Activated CD4-positive, alpha-beta T cell treated with anti-CD3 and anti-CD28 coated beads, Interleukin-2, amount 10 ng/mL, durations not matched to agents 7 days and 5 days (primary cell): ENCODE measurements at regions not wholly inside any gene's neighbourhood (a gene's known extent, or its start where the extent isn't known, plus 50 kb on each side); places are given as distances from the start of the nearest gene placed in this dataset.

ENCODE experiments used
- CTCF ChIA-PET: fragments of 350-600 bp; sonication (Branson Sonifier 250); formaldehyde crosslinking; loops from one replicate; lab custom pipeline; 2021; ENCODE audit warnings: antibody characterized with exemption; lab: Charles Lee
- POLR2A ChIA-PET: fragments of 350-600 bp; sonication (Branson Sonifier 250); formaldehyde crosslinking; loops from one replicate; lab custom pipeline; 2021; ENCODE audit warnings: antibody characterized with exemption; lab: Charles Lee
- DNase-seq: peaks from one replicate; pipeline ENCODE4 v3.0.0-alpha.2; 2020
- H3K27ac Mint-ChIP-seq: one replicate; pipeline ENCODE4 v1.8.0; 2021; ENCODE audit warnings: mild to moderate bottlenecking, moderate library complexity, mixed read lengths
- H3K27me3 Mint-ChIP-seq: one replicate; pipeline ENCODE4 v1.8.0; 2021; ENCODE audit warnings: mixed read lengths
- H3K36me3 Mint-ChIP-seq: one replicate; pipeline ENCODE4 v1.8.0; 2021; ENCODE audit warnings: low read depth, mixed read lengths
- H3K4me1 Mint-ChIP-seq: one replicate; pipeline ENCODE4 v1.8.0; 2021; ENCODE audit warnings: mixed read lengths
- H3K4me3 Mint-ChIP-seq: one replicate; pipeline ENCODE4 v1.8.0; 2021; ENCODE audit warnings: mild to moderate bottlenecking, moderate library complexity, mixed read lengths
- H3K9me3 Mint-ChIP-seq: one replicate; pipeline ENCODE4 v1.8.0; 2021; ENCODE audit warnings: mixed read lengths

- no peak overlapping the region for H3K27ac Mint-ChIP-seq
- no peaks in the 10 kb centered on the region for H3K9me3 Mint-ChIP-seq
- no peak for DNase-seq
- H3K27me3 Mint-ChIP-seq, result no peaks in the 10 kb centered on the region
- no peaks in the 10 kb centered on the region for H3K4me1 Mint-ChIP-seq
- no peak overlapping the region for H3K4me3 Mint-ChIP-seq
- H3K36me3 Mint-ChIP-seq, result no peaks in the 10 kb centered on the region
- CTCF ChIA-PET, result no interaction called here
- POLR2A ChIA-PET, result no interaction called here
Measured at GRCh38 chr2:126801473-126801872, 97.2 kb upstream of the TEX51 start.

DNA sequence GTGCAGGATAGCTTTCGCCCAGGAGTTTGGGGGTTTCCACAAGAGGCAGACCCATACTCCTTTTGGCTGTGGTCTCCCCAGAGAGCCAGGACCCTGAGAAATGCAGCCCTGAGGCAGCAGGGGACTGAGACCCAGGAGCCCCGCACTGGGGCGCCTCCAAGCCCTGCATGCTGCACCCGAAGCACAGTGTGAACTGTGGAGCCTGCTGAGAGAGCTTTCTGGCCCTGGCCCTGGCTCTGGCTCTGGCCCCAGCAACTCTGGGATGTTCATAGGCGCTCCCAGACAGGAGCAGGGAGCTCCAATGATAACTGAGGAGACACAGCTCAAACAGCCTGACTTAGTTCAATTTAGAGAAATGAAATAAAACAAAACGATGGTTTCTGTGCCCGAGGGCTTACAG lies 96.4 kb upstream of the TEX51 start:
- Mint-ChIP-seq H3K27me3 (no peaks in the 10 kb centered on the region), H3K9me3 (no peaks in the 10 kb centered on the region), H3K4me3 (no peak overlapping the region), H3K4me1 (no peaks in the 10 kb centered on the region), H3K27ac (no peak overlapping the region), H3K36me3 (no peaks in the 10 kb centered on the region)
- CTCF ChIA-PET, result no interaction called here
- no peak for DNase-seq
- POLR2A ChIA-PET, result no interaction called here

DNA sequence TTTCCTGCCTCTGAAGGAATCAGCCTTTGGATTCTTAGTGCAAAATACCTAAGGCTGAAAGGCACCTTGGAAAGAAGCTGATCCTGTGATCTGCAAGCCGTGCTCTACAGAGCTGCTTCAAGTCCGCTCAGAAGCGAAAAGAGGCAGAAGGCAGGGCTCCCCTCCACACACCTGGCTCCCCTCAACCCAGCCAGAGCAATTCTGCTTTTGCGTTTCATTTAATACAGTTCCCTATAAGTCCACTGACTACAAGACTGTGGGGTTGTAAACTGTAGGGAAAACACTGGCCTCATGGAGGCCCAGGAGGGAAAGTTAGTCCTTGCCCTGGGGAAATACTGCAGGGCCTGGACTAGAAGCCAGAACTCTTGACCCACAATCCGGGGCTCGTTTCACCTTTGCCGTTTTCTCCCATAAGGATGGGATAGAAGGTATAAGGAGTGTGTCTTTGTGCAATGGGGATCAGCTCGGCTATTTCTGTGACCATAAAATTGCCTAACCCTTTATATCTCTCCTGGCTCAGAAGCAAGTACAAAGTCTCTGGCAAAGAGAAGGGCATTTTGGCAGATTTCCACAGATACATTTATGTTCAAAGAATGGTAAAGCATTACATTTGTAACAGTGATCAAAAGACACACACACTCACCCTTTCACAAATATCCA lies 95.8 kb upstream of the TEX51 start:
- Mint-ChIP-seq H3K4me3 (no peak overlapping the region), H3K27ac (no peak overlapping the region), H3K36me3 (no peaks in the 10 kb centered on the region), H3K9me3 (no peaks in the 10 kb centered on the region), H3K27me3 (no peaks in the 10 kb centered on the region), H3K4me1 (no peaks in the 10 kb centered on the region)
- ChIA-PET POLR2A (no interaction called here), CTCF (no interaction called here)
- DNase-seq, result no peak

DNA sequence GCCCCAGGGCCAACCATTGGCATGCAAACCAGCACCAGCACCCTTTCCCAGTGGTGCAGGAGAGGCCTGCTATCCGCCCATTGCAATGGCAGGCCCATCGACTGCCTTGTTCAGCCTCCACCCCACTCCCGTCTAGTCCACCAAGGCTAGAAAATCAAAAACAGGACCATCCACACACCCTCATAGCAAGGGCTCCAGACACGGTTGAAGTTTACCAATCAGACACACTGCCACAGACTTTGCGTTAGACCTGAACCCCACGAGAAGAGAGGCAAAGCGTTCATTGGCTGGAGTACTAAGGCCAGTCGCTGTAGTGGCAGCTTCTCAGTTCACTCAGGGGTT lies 95.3 kb upstream of the TEX51 start:
- DNase-seq, result no peak
- Mint-ChIP-seq H3K36me3 (no peaks in the 10 kb centered on the region), H3K4me3 (no peak overlapping the region), H3K4me1 (no peaks in the 10 kb centered on the region), H3K9me3 (no peaks in the 10 kb centered on the region), H3K27ac (no peak overlapping the region), H3K27me3 (no peaks in the 10 kb centered on the region)
- CTCF ChIA-PET, result no interaction called here
- POLR2A ChIA-PET, result no interaction called here

GRCh38 chr2:126804347-126804746 lies 94.3 kb upstream of the TEX51 start:
- H3K9me3 Mint-ChIP-seq, result no peaks in the 10 kb centered on the region
- H3K27ac Mint-ChIP-seq, result no peak overlapping the region
- H3K36me3 Mint-ChIP-seq, result no peaks in the 10 kb centered on the region
- no peak overlapping the region for H3K4me3 Mint-ChIP-seq
- H3K4me1 Mint-ChIP-seq, result no peaks in the 10 kb centered on the region
- no peak for DNase-seq
- no peaks in the 10 kb centered on the region for H3K27me3 Mint-ChIP-seq
- ChIA-PET POLR2A (no interaction called here), CTCF (no interaction called here)

GRCh38 chr2:126808929-126809328 lies 89.8 kb upstream of the TEX51 start:
- H3K4me1 Mint-ChIP-seq, result no peaks in the 10 kb centered on the region
- ChIA-PET CTCF (no interaction called here), POLR2A (no interaction called here)
- no peak overlapping the region for H3K27ac Mint-ChIP-seq
- no peak overlapping the region for H3K4me3 Mint-ChIP-seq
- no peaks in the 10 kb centered on the region for H3K9me3 Mint-ChIP-seq
- H3K36me3 Mint-ChIP-seq, result no peaks in the 10 kb centered on the region
- no peak for DNase-seq
- H3K27me3 Mint-ChIP-seq, result peaks cover 11% of the 10 kb centered on the region

DNA sequence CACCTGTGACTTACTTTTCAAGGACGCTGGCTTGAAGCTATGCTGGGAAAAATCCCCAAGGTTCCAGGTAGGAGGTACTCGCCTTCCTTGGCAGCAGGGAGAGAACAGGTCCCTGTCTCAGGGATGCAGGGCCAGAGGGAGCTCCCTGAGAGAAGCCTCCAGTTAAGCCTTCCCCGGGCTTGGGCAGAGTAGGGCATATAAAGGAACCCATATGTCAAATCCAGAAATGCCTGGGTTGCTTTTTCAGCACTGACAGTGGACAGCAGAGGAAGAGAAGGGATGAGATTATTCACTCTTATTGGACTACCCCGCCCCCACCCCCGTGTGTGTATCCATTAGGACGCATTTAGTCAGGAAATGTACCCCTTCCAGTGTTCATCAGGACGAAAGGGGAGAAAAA lies 89.3 kb upstream of the TEX51 start:
- POLR2A ChIA-PET, result no interaction called here
- Mint-ChIP-seq H3K9me3 (no peaks in the 10 kb centered on the region), H3K27me3 (peaks cover 16% of the 10 kb centered on the region), H3K4me1 (no peaks in the 10 kb centered on the region), H3K27ac (no peak overlapping the region), H3K4me3 (no peak overlapping the region), H3K36me3 (no peaks in the 10 kb centered on the region)
- CTCF ChIA-PET, result no interaction called here
- no peak for DNase-seq

GRCh38 chr2:126810001-126810400 lies 88.7 kb upstream of the TEX51 start:
- Mint-ChIP-seq H3K9me3 (no peaks in the 10 kb centered on the region), H3K27me3 (peaks cover 22% of the 10 kb centered on the region), H3K4me3 (no peak overlapping the region), H3K27ac (no peak overlapping the region), H3K36me3 (no peaks in the 10 kb centered on the region), H3K4me1 (no peaks in the 10 kb centered on the region)
- CTCF ChIA-PET, result no interaction called here
- POLR2A ChIA-PET, result no interaction called here
- DNase-seq, result no peak

DNA sequence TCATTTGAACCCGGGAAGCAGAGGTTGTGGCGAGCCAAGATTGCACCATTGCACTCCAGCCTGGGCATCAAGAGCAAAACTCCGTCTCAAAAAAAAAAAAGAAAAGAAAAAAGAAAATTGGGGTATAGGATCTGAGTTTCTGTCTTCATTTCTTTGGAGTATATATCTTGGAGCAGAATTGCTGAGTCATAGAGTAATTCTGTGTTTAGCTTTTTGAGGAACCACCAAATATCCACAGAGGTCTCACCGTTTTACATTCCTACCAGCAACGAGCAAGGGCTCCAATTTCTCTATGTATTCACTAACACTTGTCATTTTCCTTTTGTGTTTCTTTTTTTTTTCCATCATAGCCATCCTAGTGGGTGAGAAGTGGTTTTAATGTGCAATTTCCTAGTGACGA lies 87.6 kb upstream of the TEX51 start:
- Mint-ChIP-seq H3K9me3 (no peaks in the 10 kb centered on the region), H3K4me1 (no peaks in the 10 kb centered on the region), H3K36me3 (no peaks in the 10 kb centered on the region), H3K4me3 (no peak overlapping the region), H3K27ac (no peak overlapping the region), H3K27me3 (peaks cover 28% of the 10 kb centered on the region)
- DNase-seq, result no peak
- CTCF ChIA-PET, result interaction anchor here (0.7 kb wide), 1 partner anchor 443 kb away, joined by 3 read pairs; no protein-coding TSS in a partner anchor
- POLR2A ChIA-PET, result no interaction called here

DNA sequence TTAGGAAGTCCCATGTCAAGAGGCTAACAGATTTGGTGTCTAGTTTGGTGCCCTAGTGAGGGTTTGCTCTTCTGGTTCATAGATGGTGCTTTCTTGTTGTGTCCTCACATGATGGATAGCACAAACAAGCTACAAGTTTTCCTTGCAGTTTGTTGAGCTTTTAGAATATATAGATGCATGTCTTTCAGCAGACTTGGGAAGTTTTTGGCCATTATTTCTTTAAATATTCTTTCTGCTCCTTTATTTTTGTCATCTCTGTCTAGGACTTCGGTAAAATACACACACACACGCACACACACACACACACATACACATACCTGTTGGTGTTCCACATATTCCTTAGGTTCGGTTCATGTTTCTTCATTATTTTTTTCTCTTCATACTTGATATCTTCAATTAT lies 81.5 kb upstream of the TEX51 start:
- Mint-ChIP-seq H3K27ac (no peak overlapping the region), H3K27me3 (peaks cover 41% of the 10 kb centered on the region), H3K4me3 (no peak overlapping the region), H3K9me3 (no peaks in the 10 kb centered on the region), H3K36me3 (no peaks in the 10 kb centered on the region), H3K4me1 (no peaks in the 10 kb centered on the region)
- DNase-seq, result no peak
- POLR2A ChIA-PET, result no interaction called here
- CTCF ChIA-PET, result no interaction called here

DNA sequence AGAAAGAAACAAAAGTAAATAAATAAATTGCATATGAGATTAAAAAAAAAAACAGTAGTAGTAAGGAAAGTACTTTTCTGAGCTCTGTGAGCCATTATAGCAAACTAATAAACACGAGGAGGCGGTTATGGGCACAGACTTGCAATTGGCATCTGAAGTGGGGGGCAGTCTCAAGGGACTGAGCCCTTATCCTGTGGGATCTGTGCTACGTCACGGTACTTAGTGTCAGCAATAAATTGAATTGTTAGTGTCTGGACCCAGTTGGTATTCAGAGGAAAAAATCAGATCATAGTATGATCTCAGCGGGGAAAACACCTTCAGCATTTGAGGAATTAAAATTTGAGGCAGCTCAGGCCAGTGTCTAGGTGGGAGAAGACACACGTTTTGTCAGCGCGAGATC lies 76.6 kb upstream of the TEX51 start:
- peaks cover 18% of the 10 kb centered on the region for H3K27me3 Mint-ChIP-seq
- H3K9me3 Mint-ChIP-seq, result no peaks in the 10 kb centered on the region
- no peaks in the 10 kb centered on the region for H3K4me1 Mint-ChIP-seq
- POLR2A ChIA-PET, result no interaction called here
- H3K27ac Mint-ChIP-seq, result no peak overlapping the region
- no peak overlapping the region for H3K4me3 Mint-ChIP-seq
- no peaks in the 10 kb centered on the region for H3K36me3 Mint-ChIP-seq
- CTCF ChIA-PET, result interaction anchor here (0.6 to 1.7 kb wide), 2 partner anchors 8 to 63 kb away, joined by 3 to 4 read pairs; no protein-coding TSS in a partner anchor
- no peak for DNase-seq

GRCh38 chr2:126822921-126823320 lies 75.8 kb upstream of the TEX51 start:
- no peak for DNase-seq
- Mint-ChIP-seq H3K36me3 (no peaks in the 10 kb centered on the region), H3K9me3 (no peaks in the 10 kb centered on the region), H3K4me3 (no peak overlapping the region), H3K27me3 (peaks cover 14% of the 10 kb centered on the region), H3K4me1 (no peaks in the 10 kb centered on the region), H3K27ac (no peak overlapping the region)
- ChIA-PET CTCF (no interaction called here), POLR2A (no interaction called here)

DNA sequence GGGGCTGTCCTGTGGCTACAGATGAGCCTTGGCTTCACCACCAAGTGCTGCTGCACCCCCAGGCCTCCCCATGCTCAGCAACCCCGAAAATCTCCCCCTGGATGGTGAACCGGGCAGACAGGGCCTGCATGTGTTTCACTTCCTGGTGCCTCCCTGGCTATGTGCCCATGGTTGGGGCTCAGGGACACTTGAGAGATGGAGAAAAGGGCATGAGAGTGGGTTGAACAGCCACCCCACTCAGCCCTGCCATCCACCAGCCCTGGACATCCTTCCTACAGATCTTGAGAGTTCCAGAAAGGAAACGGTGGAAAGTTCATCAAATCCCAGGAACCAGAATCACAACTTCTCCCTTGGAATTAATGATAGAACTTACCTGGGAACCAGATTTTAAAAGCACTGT lies 74.7 kb upstream of the TEX51 start:
- Mint-ChIP-seq H3K27ac (no peak overlapping the region), H3K36me3 (no peaks in the 10 kb centered on the region), H3K4me1 (no peaks in the 10 kb centered on the region), H3K27me3 (peaks cover 7% of the 10 kb centered on the region), H3K4me3 (no peak overlapping the region), H3K9me3 (no peaks in the 10 kb centered on the region)
- ChIA-PET POLR2A (no interaction called here), CTCF (no interaction called here)
- DNase-seq, result no peak

DNA sequence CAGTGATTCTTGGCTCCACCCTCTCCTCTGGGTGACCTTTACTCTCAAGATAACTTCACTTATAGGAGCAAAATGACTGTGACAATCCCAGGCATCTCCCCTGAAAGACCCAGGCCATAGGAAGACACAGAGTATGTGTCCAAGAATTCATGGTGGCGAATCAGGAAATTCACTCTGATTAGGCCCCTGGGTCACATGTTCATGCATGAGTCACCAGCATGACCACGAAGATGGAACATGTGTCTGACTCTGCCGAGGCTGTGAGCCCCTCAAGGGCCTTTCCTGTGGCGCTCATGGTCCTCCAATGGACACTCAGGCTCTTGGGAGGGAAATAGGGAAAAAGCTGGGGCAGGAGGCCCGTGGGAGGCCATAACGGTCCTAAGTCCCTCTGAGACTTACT lies 74.0 kb upstream of the TEX51 start:
- Mint-ChIP-seq H3K4me1 (no peaks in the 10 kb centered on the region), H3K27ac (no peak overlapping the region), H3K36me3 (no peaks in the 10 kb centered on the region), H3K27me3 (peaks cover 7% of the 10 kb centered on the region), H3K9me3 (no peaks in the 10 kb centered on the region), H3K4me3 (no peak overlapping the region)
- no peak for DNase-seq
- POLR2A ChIA-PET, result no interaction called here
- CTCF ChIA-PET, result no interaction called here
